A549 (cell line): ENCODE measurements at regions not wholly inside any gene's neighbourhood (a gene's known extent, or its start where the extent isn't known, plus 50 kb on each side); places are given as distances from the start of the nearest gene placed in this dataset.

Experiments
- CBX2 ChIP-seq: fragments of 200-600 bp; sonication (generic); IDR thresholded peaks from 2 replicates; pipeline ENCODE4 v1.6.1; 2016; ENCODE audit warnings: low read depth, mild to moderate bottlenecking, borderline replicate concordance
- CEBPB ChIP-seq, 2 experiments: fragments of >200 bp in 1 of 2; sonication (Bioruptor Twin) in 1 of 2; formaldehyde crosslinking in 1 of 2; IDR thresholded peaks; 2 replicates each; pipeline ENCODE4 v1.6.1; 2012 to 2016
- CHD2 ChIP-seq: fragments of 150-350 bp; IDR thresholded peaks from 2 replicates; pipeline ENCODE4 v1.6.1; 2014; ENCODE audit warnings: low read length; ENCODE audit not compliant: partially characterized antibody
- CTCF ChIP-seq: fragments of >200 bp; sonication (Bioruptor Twin); formaldehyde crosslinking; IDR thresholded peaks from 3 replicates; pipeline ENCODE4 v1.5.1; 2016
- EP300 ChIP-seq, 2 experiments: fragments of >200 bp; sonication (Bioruptor Twin); formaldehyde crosslinking; IDR thresholded peaks; 2 replicates in 1 of 2; 3 replicates in 1 of 2; pipeline ENCODE4 v1.6.1; 2016 to 2017
- HDAC2 ChIP-seq: fragments of 200-600 bp; sonication (generic); IDR thresholded peaks from 2 replicates; pipeline ENCODE4 v1.6.1; 2016
- KDM1A ChIP-seq: fragments of 200-600 bp; sonication (generic); IDR thresholded peaks from 2 replicates; pipeline ENCODE4 v1.6.1; 2016; ENCODE audit warnings: low read depth, mild to moderate bottlenecking
- MAFK ChIP-seq: fragments of 450-650 bp; IDR thresholded peaks from 2 replicates; pipeline ENCODE4 v1.6.1; 2014; ENCODE audit not compliant: partially characterized antibody
- PHF8 ChIP-seq: fragments of 200-600 bp; sonication (generic); IDR thresholded peaks from 2 replicates; pipeline ENCODE4 v1.6.1; 2016; ENCODE audit warnings: low read depth, mild to moderate bottlenecking, antibody characterized with exemption, moderate library complexity, borderline replicate concordance
- POLR2A ChIP-seq: IDR thresholded peaks from 2 replicates; pipeline ENCODE4 v1.6.1; 2012; ENCODE audit warnings: mild to moderate bottlenecking, low read length
- RFX5 ChIP-seq: fragments of 450-650 bp; IDR thresholded peaks from 2 replicates; pipeline ENCODE4 v1.7.1; 2014; ENCODE audit warnings: antibody characterized with exemption, mild to moderate bottlenecking, moderate library complexity
- TF ChIP-seq, protein P1 (sequence below): fragments of 450-650 bp; IDR thresholded peaks from 2 replicates; pipeline ENCODE4 v1.6.1; 2014; ENCODE audit warnings: antibody characterized with exemption

GRCh38 chr17:13346592-13346991 lies 255.1 kb downstream of the HS3ST3A1 start:
- no peak for TF ChIP-seq CTCF
- no peak for TF ChIP-seq POLR2A
- no peak for TF ChIP-seq KDM1A
- TF ChIP-seq RFX5 = no peak
- no peak for TF ChIP-seq CBX2
- no peak for TF ChIP-seq PHF8
- TF ChIP-seq CHD2 = no peak
- TF ChIP-seq, protein P1, sequence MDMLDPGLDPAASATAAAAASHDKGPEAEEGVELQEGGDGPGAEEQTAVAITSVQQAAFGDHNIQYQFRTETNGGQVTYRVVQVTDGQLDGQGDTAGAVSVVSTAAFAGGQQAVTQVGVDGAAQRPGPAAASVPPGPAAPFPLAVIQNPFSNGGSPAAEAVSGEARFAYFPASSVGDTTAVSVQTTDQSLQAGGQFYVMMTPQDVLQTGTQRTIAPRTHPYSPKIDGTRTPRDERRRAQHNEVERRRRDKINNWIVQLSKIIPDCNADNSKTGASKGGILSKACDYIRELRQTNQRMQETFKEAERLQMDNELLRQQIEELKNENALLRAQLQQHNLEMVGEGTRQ = no peak
- TF ChIP-seq CEBPB (IDR thresholded peaks at IDR 0.05) = no peak
- TF ChIP-seq EP300 (IDR thresholded peaks at IDR 0.05) = no peak
- TF ChIP-seq MAFK = no peak
- TF ChIP-seq HDAC2 = no peak
